HL-60 (cell line): ENCODE measurements at regions not wholly inside any gene's neighbourhood (a gene's known extent, or its start where the extent isn't known, plus 50 kb on each side); places are given as distances from the start of the nearest gene placed in this dataset.

Experiments used
- DNase-seq, 2 experiments: peaks; one replicate each; pipeline ENCODE4 v3.0.0-alpha.2; 2010 to 2020; ENCODE audit warnings: low read depth in 1 of 2, low spot score in 1 of 2
- H3K27ac ChIP-seq: fragments of 250-450 bp; sonication (Bioruptor Pico); replicated peaks from 2 replicates; pipeline ENCODE4 v1.5.1; 2020; ENCODE audit warnings: mild to moderate bottlenecking, moderate library complexity
- H3K27me3 ChIP-seq: fragments of 250-450 bp; sonication (Bioruptor Pico); 2 replicates; pipeline ENCODE4 v1.5.1; 2021; ENCODE audit warnings: mild to moderate bottlenecking, moderate library complexity; ENCODE audit not compliant: insufficient read depth, poor library complexity, severe bottlenecking
- H3K4me3 ChIP-seq: replicated peaks from 2 replicates; pipeline ENCODE4 v1.5.1; 2011; ENCODE audit warnings: mild to moderate bottlenecking, control low read depth, low read length; ENCODE audit not compliant: insufficient read depth
- GABPA ChIP-seq: IDR thresholded peaks from 2 replicates; pipeline ENCODE4 v1.6.1; 2012; ENCODE audit warnings: low read depth
- POLR2AphosphoS5 ChIP-seq: IDR thresholded peaks from 2 replicates; pipeline ENCODE4 v1.6.1; 2012; ENCODE audit warnings: low read depth
- SPI1 ChIP-seq: IDR thresholded peaks from 2 replicates; pipeline ENCODE4 v1.6.1; 2012; ENCODE audit warnings: low read depth, mild to moderate bottlenecking, borderline replicate concordance
- TF ChIP-seq, protein P1 (sequence below): IDR thresholded peaks from 2 replicates; pipeline ENCODE4 v1.6.1; 2012; ENCODE audit warnings: low read depth; ENCODE audit not compliant: insufficient replicate concordance
- TF ChIP-seq, protein P2 (sequence below): IDR thresholded peaks from one replicate; pipeline ENCODE4 v1.5.1; 2011; ENCODE audit warnings: low read length, control low read depth, inconsistent platforms; ENCODE audit not compliant: insufficient read depth

DNA sequence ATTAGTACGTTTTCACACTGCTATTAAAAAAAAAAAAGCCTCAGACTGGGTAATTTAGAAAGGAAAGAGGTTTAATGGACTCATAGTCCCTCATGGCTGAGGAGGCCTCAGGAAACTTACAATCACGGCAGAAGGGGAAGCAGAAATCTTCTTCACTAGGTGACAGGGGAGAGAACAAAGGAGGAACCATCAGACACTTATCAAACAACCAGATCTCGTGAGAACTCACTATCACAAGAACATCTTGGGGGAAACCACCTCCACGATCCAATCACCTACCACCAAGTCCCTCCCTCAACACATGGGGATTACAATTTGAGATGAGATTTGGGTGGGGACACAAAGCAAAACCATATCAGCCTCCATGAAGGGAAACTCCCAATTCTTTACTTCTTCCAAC, 85.2 kb upstream of the MAFB start:
- Histone ChIP-seq H3K27me3 (peaks cover 5% of the 10 kb centered on the region), H3K4me3 (no peak overlapping the region), H3K27ac (no peak overlapping the region)
- DNase-seq = no peak
- no peak for TF ChIP-seq POLR2AphosphoS5
- TF ChIP-seq GABPA = no peak
- TF ChIP-seq, protein P1, sequence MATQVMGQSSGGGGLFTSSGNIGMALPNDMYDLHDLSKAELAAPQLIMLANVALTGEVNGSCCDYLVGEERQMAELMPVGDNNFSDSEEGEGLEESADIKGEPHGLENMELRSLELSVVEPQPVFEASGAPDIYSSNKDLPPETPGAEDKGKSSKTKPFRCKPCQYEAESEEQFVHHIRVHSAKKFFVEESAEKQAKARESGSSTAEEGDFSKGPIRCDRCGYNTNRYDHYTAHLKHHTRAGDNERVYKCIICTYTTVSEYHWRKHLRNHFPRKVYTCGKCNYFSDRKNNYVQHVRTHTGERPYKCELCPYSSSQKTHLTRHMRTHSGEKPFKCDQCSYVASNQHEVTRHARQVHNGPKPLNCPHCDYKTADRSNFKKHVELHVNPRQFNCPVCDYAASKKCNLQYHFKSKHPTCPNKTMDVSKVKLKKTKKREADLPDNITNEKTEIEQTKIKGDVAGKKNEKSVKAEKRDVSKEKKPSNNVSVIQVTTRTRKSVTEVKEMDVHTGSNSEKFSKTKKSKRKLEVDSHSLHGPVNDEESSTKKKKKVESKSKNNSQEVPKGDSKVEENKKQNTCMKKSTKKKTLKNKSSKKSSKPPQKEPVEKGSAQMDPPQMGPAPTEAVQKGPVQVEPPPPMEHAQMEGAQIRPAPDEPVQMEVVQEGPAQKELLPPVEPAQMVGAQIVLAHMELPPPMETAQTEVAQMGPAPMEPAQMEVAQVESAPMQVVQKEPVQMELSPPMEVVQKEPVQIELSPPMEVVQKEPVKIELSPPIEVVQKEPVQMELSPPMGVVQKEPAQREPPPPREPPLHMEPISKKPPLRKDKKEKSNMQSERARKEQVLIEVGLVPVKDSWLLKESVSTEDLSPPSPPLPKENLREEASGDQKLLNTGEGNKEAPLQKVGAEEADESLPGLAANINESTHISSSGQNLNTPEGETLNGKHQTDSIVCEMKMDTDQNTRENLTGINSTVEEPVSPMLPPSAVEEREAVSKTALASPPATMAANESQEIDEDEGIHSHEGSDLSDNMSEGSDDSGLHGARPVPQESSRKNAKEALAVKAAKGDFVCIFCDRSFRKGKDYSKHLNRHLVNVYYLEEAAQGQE = no peak

DNA sequence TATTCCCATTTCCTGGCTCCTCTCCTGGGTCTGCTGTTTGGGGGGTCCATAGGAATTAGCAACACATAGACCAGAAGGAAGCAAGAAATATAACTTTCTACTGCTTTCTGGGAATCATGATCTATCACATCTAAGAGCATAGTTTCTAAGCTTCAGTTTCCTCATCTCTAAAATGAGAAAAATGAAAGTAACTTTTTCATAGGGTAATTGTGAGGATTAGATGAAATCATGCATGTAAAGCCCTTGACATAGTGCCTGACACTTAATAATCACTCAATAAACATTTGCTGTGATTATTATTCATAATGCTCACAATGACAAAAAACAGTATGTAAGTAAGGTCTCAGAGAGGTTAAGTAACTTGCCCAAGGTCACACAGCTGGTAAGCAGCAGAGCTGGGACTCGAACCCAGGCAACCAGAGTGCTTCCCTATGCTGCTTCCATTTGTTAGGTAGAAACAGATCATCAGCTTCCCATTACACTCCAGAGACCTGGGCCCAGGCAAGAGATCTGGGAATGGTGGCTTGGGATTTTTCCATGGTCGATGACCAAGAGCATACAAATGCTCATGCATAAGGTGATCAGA, 86.6 kb upstream of the MAFB start:
- peaks cover 9% of the 10 kb centered on the region for H3K27me3 ChIP-seq
- DNase-seq = no peak
- no peak for TF ChIP-seq SPI1
- TF ChIP-seq, protein P1 = no peak
- H3K27ac ChIP-seq = no peak overlapping the region
- H3K4me3 ChIP-seq = no peak overlapping the region

DNA sequence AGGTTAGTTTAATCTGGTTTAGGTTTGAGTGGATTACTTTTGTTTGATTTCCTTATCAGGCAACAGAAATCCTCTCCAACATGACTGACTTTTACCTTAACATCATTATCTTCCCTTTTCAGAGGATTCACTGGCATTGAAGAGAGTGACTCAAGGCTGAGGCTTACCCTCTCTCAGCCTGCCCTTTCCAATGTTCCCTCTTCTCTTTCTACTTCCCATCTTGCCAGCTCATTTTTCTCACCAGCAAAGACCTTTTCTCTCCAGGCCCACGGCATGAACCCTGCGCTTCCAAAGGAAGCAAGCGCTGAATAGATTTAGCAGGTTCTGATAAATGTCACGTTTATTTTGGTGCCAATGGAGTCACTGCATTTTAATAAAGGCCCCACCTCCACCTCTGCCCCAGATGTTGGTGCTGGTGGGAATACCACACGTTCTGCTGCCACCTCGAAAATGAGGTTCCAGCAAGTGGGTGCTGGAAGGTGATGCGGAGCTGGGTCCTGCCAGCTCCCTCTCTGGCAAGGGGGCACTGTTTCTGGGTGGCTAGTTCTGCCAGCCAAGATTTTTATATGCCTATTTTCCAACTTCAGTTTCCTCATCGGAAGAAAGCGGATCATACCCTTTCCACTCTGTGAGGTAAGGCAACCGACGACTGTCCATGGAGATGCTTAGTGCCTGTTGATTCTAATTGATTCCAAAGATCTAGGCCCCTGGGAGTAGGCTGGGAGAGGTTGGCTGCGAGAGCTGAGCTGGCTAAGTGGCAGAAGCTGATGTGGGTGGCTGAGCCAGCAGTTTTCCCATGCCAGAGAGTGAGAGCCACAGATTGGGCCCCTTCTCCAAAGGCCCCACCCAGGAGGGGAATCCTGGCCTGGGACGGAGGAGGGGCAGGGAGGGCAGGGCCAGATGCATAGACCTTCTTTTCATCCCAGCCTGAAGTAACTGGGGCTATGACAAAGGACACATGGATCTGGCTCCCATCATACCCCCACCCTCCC, 87.7 kb upstream of the MAFB start:
- DNase-seq = no peak
- Histone ChIP-seq H3K27me3 (peaks cover 8% of the 10 kb centered on the region), H3K4me3 (no peak overlapping the region), H3K27ac (no peak overlapping the region)
- TF ChIP-seq, protein P1 = no peak
- TF ChIP-seq GABPA (no peak), SPI1 (no peak), POLR2AphosphoS5 (no peak)
- TF ChIP-seq, protein P2, sequence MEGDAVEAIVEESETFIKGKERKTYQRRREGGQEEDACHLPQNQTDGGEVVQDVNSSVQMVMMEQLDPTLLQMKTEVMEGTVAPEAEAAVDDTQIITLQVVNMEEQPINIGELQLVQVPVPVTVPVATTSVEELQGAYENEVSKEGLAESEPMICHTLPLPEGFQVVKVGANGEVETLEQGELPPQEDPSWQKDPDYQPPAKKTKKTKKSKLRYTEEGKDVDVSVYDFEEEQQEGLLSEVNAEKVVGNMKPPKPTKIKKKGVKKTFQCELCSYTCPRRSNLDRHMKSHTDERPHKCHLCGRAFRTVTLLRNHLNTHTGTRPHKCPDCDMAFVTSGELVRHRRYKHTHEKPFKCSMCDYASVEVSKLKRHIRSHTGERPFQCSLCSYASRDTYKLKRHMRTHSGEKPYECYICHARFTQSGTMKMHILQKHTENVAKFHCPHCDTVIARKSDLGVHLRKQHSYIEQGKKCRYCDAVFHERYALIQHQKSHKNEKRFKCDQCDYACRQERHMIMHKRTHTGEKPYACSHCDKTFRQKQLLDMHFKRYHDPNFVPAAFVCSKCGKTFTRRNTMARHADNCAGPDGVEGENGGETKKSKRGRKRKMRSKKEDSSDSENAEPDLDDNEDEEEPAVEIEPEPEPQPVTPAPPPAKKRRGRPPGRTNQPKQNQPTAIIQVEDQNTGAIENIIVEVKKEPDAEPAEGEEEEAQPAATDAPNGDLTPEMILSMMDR = no peak

DNA sequence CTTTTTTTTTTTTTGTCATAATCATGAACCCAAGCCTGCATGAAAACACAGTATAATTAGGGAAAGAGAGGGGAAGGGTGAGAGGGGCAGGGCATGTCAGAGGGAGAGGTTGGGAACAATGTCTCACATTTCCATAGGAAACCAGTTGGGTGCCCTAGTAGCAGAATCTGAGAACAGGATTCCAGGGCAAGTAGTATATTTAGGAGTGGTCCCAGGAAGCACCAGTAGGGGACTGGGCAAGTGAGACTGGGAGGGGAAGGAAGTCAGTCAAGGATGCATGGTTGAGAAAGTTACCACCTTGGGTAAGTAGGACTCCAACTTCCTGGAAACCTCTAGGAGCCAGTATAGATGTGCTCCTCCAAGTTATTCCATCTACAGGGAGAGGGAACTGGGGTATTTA, 88.6 kb upstream of the MAFB start:
- Histone ChIP-seq H3K27ac (no peak overlapping the region), H3K27me3 (peaks cover 8% of the 10 kb centered on the region), H3K4me3 (no peak overlapping the region)
- no peak for DNase-seq
- TF ChIP-seq POLR2AphosphoS5 (no peak), GABPA (no peak), SPI1 (no peak)
- TF ChIP-seq, protein P2 = no peak
- TF ChIP-seq, protein P1 = no peak
